Hypothalamus (tissue), 51 donors: ENCODE measurements at regions not wholly inside any gene's neighbourhood (a gene's known extent, or its start where the extent isn't known, plus 50 kb on each side); places are given as distances from the start of the nearest gene placed in this dataset.
"Not testable (repeated sequence)": the region's sequence is repeated elsewhere in the genome, so short reads cannot be mapped to it uniquely, and the experiment has no call there.

Source experiments
- DNase-seq, 51 donors: peaks; one replicate each; lab custom pipeline; 2025; lab: John Stamatoyannopoulos, UW

DNA sequence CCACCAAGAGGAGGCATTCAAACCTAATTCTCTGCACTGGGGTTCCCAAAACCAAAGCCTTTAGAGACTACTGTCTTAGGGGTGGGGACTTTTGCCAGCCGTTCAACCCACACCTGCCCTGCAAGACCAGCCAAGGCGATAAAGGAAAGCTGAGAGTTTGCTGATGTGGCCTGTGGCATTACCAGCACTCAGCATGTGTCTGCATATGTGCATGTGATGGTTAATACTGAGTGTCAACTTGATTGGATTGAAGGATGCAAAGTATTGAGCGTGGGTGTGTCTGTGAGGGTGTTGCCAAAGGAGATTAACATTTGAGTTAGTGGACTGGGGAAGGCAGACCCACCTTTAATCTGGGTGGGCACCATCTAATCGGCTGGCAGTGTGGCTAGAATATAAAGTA, 474.2 kb downstream of the MED10 start:
- no peak for DNase-seq

DNA sequence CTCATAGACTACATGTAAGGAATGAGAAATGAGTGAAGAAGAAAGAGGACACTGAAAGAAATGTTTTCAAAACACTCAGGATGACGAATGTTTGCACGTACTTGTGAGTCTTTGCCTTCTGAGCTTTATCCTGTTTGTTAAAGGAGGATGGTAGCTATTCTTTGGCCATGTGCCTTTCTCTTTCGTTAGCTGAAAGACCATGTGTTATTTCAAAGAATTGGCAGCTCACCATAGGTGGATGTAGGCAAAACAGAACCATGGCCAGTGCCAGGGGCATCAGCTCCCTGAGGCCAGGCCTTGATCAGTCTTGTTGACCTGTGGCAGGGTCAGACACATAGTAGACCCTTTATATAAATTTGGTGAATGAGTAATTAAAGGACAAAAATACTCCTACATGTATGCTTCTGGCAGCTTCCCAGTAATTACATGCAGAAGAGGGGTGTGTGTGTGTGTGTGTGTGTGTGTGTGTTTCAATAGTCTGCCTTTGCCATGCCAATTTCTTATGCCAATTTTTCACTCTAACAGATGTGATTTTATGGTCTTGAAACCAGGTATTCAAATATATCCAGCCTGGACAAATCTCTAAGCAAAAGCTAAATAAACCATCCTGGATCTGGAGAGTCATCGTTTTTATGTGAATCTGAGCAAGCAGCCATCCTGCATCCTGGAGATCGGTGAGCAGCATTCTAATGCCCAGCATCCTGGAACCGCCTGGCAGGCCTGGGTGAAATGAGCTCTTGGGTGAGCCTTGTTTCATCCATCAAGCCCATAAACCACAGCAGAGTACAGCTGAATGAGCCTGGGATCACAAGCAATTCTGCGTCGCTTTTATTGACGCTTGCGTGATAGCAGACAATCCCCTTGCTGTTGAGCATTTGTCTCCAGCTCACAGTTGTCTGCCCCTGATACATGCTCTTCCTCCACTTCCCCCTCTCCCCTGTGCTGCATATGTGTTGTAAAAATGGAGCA, 475.4 kb downstream of the MED10 start:
- DNase-seq = no peak

DNA sequence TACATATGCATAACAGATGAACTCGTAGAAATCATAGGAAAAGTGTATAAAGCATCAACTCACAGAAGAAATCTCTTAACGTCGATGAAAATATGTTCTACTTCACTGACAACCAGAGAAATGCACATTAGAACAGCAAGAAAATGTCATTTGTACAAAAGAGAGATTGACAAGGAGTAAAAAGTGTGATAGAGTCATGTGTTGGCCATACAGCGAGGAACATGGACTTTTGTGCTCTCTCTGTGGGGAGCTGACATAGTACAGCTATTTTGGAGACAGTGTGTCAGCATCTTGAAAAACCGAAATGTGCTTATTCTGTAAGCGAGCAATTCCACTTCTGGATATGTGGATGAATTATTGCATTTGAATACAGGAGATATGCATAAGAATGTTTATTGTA, 477.9 kb downstream of the ICE1 start:
- DNase-seq = no peak

DNA sequence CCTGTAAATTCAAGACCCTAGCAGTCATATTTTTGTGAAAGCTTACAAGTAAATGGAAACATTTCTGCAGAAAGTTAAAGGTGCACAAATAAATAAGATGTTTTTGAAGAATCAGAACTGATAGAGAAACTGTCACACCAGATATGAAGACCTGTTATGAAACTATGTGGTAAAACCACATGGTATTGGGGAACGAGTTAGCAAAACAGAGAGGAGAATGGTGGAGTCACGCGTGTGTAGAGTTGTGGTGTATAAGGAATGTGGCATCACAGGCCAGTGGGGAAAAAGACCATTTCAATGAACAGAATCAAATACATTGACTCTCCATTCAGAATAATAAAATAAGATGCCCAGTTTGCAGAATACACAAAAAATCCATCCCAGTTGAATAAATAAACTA, 477.2 kb downstream of the ICE1 start:
- DNase-seq = no peak

DNA sequence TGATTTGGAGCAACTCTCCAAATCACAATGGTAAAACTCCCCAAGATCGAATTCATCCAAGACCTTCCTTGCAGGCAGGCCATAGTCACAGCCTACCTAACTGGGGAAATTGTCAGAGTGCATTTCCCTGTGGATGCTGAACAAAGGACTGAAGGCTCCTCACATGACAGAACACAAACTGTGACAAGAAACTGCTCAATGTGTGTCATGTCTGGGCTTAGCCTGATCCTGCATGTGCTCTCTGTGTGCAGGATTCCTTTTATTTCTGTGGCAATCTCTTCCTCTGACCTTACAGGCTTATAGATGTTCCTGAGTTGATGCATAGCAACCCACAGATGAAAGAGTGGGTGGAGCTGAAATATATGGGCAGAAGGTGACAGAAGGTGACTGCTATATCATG, 465.8 kb downstream of the ICE1 start:
- DNase-seq = no peak

DNA sequence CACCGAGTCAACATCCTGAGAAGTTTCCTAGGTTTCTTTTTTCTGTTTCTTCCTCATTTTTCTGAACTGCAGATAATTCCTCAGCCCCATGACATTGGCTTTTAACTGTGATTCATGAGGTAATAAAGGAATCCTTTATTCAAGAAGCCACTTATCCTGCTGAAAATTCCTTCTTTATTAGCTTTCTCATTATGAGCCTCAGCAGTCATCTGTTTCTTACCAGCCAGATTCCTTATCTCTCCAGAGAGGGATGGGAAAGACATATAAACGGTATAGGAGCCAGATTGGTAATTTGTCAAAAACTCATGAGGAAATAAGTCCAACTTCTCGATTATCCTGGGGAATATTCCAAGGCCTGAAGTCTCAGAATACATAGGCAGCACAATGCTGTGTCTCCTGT, 465.4 kb downstream of the ICE1 start:
- DNase-seq = no peak

DNA sequence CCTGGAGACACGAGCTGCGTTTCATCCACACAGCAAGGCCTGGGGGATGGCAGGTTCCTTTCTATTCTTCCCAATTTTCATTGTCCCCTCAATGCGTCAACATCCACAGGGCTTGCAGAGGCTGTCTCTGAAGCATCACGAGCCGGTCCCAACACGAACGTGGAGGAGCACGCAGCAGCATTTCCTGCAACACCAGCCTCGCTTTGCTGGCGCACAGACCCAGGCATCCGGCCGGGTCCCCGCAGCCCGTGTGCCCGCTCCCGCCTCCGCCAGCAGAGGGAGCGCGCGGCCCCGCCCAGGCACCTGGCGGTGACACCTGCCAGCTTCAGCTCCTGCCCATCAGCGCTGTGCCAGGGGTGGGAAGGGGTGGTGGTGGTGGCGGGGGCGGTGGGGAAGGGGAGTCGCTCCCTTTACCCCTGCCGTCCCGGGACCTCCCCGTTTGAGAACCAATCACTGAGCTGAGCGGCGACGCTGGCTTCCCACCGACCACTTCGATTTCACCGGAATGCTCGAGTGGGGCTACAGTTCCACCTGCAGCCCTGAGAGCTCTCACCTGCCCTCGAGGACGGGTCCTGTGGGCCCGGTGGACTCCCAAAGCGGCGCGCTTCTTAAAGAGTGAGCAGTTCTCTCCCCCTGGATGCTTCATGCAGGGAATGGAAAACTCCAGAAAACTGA, 464.5 kb downstream of the ICE1 start:
- no peak for DNase-seq

DNA sequence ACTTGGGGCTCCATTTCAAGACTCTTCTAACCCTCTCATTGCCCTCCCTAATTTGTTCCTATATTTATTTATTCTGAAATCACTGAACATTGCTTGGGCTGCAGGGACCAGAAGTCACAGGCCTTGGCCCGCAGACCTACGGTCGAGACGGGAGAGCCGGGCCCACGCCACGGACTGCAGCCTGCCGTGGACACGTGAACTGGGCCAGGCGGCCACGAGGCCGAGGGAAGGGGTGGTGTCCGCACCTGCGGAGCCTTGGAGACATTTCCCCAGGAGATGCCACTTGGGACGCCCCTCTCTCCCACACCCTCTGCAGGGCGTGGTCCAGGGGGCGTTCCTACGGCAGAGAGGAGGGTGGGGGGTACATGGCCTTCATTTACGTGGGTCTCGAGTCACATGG, 463.9 kb downstream of the ICE1 start:
- no peak for DNase-seq

DNA sequence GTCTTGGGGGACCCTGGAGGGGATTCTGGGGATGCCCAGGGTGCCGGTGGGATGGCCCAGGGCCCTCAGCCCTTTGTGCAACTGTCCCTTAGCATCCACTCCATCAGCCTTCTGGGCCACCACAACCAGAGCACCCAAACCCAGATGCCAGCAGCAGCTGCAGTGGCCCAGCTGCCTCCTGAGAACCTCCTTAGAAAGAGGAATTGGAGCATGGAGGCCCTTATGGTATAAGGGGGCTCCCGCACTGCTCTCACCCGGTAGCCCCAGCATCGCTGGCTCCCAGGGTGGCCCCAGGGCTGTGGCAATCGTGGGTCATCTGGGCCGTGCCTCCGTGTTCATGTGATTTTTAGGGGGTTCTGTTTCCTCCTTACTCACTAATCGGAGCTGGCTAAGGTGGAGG, 463.3 kb downstream of the ICE1 start:
- no peak for DNase-seq

DNA sequence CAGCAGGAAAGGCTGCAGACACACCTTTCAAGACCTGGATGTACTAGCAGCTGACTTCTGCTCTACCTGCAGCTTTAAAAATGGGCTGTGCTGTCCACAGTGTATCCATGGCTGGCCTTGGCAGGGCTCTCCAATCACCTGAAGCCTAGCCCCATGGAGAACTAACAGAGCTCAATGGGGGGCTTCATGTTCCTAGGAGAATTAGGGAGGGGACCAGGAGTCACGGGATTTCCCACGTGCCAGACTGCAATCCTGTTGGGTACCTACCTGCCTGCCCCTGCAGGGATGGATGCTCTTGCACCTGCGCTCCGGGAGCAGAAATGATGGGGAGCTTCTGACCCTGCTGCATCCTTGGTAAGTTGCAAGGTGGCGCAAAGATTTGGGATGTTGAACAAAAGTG, 462.1 kb downstream of the ICE1 start:
- DNase-seq = no peak

DNA sequence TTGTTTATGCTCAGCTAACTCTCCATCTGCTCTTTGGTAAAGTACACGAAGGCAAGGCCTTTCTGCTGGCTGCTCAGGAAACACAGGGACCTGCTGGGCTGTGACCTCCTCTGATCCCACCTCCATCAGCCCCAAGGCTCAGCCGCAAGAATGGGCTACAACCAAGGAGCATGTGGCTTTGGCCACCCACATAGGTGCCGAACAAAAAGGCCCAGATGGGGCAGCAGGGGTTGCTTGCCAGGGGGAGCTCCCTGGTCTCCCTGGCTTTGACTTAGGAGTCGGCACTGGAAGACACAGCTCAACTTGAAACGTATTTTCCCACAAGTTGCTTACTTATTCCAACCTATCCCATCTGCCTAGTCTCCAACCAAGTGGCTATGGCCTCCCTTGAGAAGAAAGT, 461.1 kb downstream of the ICE1 start:
- DNase-seq = no peak

DNA sequence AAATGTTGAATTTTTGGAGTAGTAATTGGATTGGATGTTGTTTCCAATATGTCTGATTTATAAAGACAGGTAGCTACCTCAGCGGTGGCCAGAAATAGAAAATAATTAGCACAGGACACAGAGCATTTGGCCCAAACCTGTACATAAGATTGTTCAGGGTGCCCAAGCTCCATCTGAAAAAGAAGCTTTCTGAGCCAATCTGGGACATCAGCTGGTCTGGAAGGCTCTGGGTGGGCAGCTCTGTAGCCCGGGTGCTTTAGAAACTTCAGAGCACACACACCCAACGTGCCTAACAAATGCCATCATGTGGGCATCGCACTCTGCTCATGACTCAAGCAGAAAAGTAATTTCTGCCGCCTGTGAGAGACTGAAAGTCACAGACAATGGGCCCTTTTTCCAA, 460.7 kb downstream of the ICE1 start:
- no peak for DNase-seq

DNA sequence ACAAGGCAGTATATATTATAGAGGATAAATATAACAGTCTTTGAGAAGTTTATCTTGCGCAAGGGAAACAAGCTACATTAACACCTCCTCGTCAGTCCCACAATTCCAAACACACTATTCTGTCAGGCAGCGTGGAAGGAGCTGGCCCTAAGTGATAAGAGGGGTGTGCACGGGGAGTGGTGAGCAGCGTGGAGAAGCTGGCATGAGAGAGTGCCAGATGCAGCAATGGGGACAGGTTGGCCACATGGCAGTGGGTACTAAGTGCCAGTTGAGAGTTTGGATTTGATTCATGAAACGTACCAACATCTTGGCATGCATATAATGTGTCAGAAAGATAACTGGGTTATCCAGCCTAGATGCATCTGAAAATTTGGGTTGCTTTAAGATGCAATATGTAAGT, 460.2 kb downstream of the ICE1 start:
- no peak for DNase-seq

DNA sequence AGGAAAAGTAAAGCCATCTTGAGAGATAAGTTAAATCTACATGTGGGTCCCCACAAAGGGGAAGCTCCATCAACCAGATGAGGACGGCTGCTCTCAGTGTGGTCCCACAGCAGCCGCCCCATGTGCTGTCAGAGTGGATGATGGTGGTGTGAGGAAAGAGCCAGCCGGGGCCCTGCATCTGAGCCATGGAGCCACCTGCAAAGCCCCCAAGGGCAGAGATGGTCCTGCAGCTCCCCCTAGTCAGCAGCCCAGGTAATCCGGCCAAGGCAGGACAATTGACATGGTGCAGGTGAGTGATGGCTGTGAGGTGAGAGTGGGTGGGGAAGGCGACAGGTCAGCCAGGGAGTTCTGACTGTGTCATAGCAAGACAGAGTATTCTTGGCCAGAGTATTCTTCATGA, 458.8 kb downstream of the ICE1 start:
- DNase-seq = no peak

DNA sequence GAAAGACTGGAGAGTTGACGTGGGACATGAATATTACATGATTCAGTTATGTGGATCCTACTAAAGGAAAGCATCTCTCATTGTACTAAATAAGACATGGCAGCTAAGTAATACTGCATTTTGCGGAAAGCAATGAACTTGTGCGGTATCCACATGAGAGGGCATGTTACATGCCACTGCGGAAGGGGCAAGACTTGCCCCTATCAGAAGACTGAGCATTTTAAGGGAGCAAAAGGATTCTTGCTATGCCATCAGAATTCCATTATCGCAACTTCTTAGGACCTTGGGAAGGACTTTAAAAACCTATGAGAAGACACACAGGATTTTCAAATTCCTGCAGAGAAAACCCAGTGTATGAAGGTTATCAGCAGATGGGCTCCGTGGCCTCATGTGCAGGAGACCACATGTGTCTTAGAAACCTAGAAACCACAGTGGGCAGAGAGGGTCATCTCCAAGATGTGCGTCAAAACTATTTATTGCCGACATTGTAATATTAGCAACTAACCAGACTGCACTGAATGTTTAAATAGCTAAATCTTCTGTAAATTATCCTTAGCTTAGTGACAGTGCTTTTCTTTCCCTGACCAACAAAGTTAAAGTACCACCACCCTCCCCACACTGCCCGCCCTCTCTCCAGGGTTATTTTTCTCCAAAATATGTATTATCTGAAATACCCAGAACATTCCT, 457.7 kb downstream of the ICE1 start:
- no peak for DNase-seq

DNA sequence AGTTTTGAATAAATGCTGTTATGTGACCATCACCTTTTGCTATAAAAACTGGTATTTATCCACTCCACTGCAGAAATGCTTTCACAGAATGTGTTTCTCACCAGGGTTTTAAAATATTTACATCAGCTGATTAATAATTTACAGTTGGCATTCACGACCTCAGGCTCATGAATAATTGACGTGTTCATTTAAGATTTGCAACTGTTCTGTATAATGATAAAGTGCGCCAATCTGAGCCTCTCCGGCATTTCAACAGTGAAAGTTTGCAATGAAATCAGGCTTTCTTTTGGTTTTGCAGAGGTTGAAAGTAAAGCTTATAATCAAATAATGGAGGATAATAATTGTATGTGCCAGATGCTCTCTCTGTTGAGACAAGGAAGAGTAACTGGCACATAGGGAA, 434.9 kb downstream of the ICE1 start:
- no peak for DNase-seq

DNA sequence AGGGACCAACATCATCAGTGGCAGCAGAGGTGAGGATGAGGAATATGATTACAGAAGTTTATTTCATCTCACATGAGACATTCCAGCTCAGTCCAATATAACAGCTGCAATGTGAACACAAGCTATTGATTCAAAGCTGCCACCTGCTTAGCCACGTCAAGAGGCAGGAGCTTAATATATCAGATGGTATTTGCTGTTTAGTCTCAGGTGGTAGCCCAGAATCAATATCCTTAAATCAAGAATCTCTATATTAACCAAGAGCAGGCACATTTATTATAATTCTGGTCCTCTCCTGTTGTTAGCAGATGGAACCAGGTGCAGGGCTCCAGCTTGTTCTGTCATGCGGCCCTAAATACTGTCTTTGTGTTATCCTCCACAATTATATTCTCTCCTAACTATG, 431.6 kb downstream of the ICE1 start:
- no peak for DNase-seq

DNA sequence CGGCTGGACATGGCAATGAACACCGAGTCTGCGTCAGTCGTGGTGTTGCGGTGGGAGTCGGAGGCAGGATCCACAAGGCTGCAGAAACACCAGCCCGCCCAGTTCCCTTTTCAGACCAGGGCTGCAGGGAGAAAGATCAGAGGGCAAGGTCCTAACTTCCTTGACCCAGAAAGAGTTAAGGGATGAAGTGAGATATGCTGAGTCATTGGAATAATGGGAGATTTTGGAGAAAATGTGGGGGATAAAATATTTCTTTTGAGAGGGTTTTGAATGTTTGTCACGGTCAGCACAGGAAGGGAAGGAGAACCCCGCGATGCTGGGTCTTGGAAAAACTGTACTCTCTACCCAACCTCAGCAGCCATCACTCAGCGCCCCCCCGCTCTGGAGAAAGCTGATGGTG, 416.0 kb downstream of the ICE1 start:
- no peak for DNase-seq

DNA sequence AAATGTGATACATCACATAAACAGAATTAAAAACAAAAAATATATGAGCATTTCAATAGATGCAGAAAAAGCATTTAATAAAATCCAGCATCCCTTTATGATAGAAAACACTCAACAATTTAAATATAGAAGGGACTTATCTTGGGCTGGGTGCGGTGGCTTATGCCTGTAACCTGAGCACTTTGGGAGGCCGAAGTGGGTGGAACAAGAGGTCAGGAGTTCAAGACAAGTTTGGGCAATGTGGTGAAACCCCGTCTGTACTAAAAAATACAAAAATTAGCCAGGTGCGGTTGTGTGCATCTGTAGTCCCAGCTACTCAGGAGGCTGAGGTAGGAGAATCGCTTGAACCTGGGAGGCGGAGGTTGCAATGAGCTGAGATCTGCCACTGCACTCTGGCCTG, 409.1 kb downstream of the ICE1 start:
- DNase-seq = not testable (repeated sequence)

DNA sequence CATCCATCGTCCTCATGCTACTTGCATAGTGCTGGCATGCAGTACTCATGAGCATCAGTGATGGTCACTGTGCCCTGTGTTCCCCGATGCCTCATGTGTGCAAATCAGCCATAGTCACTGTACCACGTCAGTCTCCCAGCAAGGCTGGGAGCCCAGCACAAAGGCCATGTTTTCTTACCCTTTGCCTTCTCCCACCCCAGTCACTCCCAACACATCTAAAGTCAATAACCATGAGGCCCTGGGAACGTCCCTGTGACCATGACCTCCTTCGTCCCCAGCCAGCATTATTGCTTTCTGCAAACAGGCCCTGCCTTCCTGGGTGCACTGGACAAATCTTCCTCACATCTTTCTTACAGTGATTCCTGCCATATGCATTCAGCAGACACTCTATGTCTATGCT, 406.1 kb downstream of the ICE1 start:
- no peak for DNase-seq

DNA sequence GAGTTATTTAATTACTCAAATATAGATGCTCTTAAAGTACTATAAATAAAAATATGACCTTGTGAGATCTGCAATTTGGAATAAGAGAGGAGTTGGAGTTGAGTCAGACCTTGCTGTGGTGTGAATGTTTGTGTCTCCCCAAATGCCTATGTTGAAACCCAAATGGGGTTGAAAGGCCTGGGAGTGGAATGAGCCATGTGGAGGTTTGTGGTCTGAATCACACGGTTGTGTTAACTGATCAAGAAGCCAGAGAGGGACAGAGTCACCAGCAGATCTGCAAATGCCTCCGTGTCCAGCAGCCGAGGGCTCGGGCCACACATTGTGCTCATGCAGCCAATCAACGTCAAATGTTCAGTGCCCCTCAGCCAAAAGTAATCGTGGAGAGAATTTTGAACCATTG, 404.4 kb downstream of the ICE1 start:
- DNase-seq = no peak
